K562 (cell line): ENCODE measurements at regions not wholly inside any gene's neighbourhood (a gene's known extent, or its start where the extent isn't known, plus 50 kb on each side); places are given as distances from the start of the nearest gene placed in this dataset.

Source experiments
- ATAC-seq: fragments of 200-7000 bp; cut with Tn5 transposase; 3 replicates; pipeline ENCODE4 v1.9.1; 2020; ENCODE audit warnings: moderate library complexity
- BruUV-seq: library from RNA; stranded (reverse); fragments of 400-500 nt; replicated peaks from 2 replicates; lab custom pipeline; 2021; lab: Mats Ljungman, UMichigan
- CTCF ChIA-PET: fragments of 300-600 bp; formaldehyde crosslinking; extraction: SDS; loops from one replicate; lab custom pipeline; 2021; ENCODE audit warnings: low intra/inter-chr PET ratio; lab: Yijun Ruan, JAX
- POLR2A ChIA-PET: fragments of 300-600, 350-650 bp; sonication (Branson Sonifier 250); formaldehyde crosslinking; extraction: SDS; loops from one replicate; lab custom pipeline; 2021; ENCODE audit warnings: antibody characterized with exemption, inconsistent platforms; lab: Yijun Ruan, JAX
- DNase-seq, 4 experiments: peaks; one replicate each; pipeline versions ENCODE4 v3.0.0 to v3.0.0-alpha.2; 2011 to 2018; ENCODE audit warnings: low spot score in 3 of 4, mixed read lengths in 3 of 4; ENCODE audit errors: extremely low read depth in 1 of 4
- FAIRE-seq: peaks from 2 replicates; lab custom pipeline; 2011; peaks lifted over from hg19 to GRCh38; lab: Jason Lieb, UNC
- H2AFZ ChIP-seq: 2 replicates; pipeline ENCODE4 v1.6.0; 2011; ENCODE audit warnings: low read depth, low read length, control low read depth, inconsistent platforms
- H3K27ac ChIP-seq: fragments of 200-600 bp; 3 replicates; pipeline ENCODE4 v1.8.0; 2011; ENCODE audit warnings: low read depth, mild to moderate bottlenecking, control low read depth, inconsistent platforms, low read length, moderate library complexity, mixed read lengths; ENCODE audit errors: extremely low read depth
- H3K27me3 ChIP-seq, 2 experiments: fragments of 300-600 bp in 1 of 2; 2 replicates in 1 of 2; 3 replicates in 1 of 2; pipeline versions ENCODE4 v1.6.0 to v1.8.0; 2011; ENCODE audit warnings: inconsistent platforms in 2 of 2, low read length in 2 of 2, mild to moderate bottlenecking in 1 of 2, mixed read lengths in 1 of 2, moderate library complexity in 1 of 2; ENCODE audit not compliant: control insufficient read depth in 2 of 2, insufficient read depth in 2 of 2
- H3K36me3 ChIP-seq: fragments of 300-600 bp; 3 replicates; pipeline ENCODE4 v1.8.0; 2011; ENCODE audit warnings: mild to moderate bottlenecking, low read length, inconsistent platforms; ENCODE audit not compliant: control insufficient read depth, insufficient read depth
- H3K4me1 ChIP-seq, 2 experiments: fragments of 200-600 bp in 1 of 2; replicated peaks in 1 of 2; 2 replicates in 1 of 2; 3 replicates in 1 of 2; pipeline versions ENCODE4 v1.5.1 to v1.8.0; 2011; ENCODE audit warnings: inconsistent platforms in 2 of 2, low read length in 2 of 2, mild to moderate bottlenecking in 1 of 2, mixed read lengths in 1 of 2, moderate library complexity in 1 of 2; ENCODE audit not compliant: control insufficient read depth in 2 of 2, insufficient read depth in 2 of 2
- H3K4me2 ChIP-seq: 2 replicates; pipeline ENCODE4 v1.6.1; 2011; ENCODE audit warnings: low read length, control low read depth, inconsistent platforms, mixed read lengths; ENCODE audit not compliant: insufficient read depth
- H3K4me3 ChIP-seq: fragments of 200-600 bp; sonication (generic), shearing (Covaris generic); 2 replicates; pipeline ENCODE4 v1.5.1; 2016; ENCODE audit warnings: control low read depth, inconsistent platforms
- H3K79me2 ChIP-seq: fragments of 200-600 bp; 3 replicates; pipeline ENCODE4 v1.8.0; 2011; ENCODE audit warnings: low read length, inconsistent platforms; ENCODE audit not compliant: control insufficient read depth, insufficient read depth
- H3K9ac ChIP-seq, 2 experiments: 2 replicates each; pipeline versions ENCODE4 v1.6.0 to v1.6.1; 2011; ENCODE audit warnings: low read depth in 2 of 2, low read length in 2 of 2, control low read depth in 1 of 2, inconsistent platforms in 1 of 2, mild to moderate bottlenecking in 1 of 2, mixed read lengths in 1 of 2; ENCODE audit not compliant: insufficient read depth in 1 of 2
- H3K9me1 ChIP-seq: one replicate; pipeline ENCODE4 v1.6.0; 2011; ENCODE audit warnings: inconsistent platforms, mild to moderate bottlenecking, low read length, moderate library complexity; ENCODE audit not compliant: control insufficient read depth, insufficient read depth
- H3K9me3 ChIP-seq: replicated peaks from 2 replicates; pipeline ENCODE4 v1.5.1; 2011; ENCODE audit warnings: low read depth, low read length, inconsistent platforms; ENCODE audit not compliant: control insufficient read depth, insufficient read depth
- H4K20me1 ChIP-seq: replicated peaks from 2 replicates; pipeline ENCODE4 v1.6.1; 2011; ENCODE audit warnings: low read length, inconsistent platforms, mixed read lengths; ENCODE audit not compliant: control insufficient read depth, insufficient read depth
- CTCF ChIP-seq, 3 experiments: IDR thresholded peaks in 2 of 3; conservative IDR thresholded peaks in 1 of 3; 2 replicates each; pipeline ENCODE4 v1.5.1; 2011 to 2012; ENCODE audit warnings: low read length in 3 of 3, mild to moderate bottlenecking in 3 of 3, control low read depth in 2 of 3, improper control_type of control experiment in 1 of 3, inconsistent platforms in 1 of 3, low read depth in 1 of 3, mixed read lengths in 1 of 3, moderate library complexity in 1 of 3; ENCODE audit not compliant: insufficient read depth in 2 of 3
- E2F5 ChIP-seq: sonication (generic); formaldehyde crosslinking; IDR thresholded peaks from 2 replicates; pipeline ENCODE4 v1.8.0; 2022; ENCODE audit warnings: mild to moderate bottlenecking, missing genetic modification reagents
- RAD21 ChIP-seq, 2 experiments: fragments of 250-450 bp in 1 of 2; fragments of 450-650 bp in 1 of 2; sonication (Bioruptor Pico) in 1 of 2; formaldehyde crosslinking in 1 of 2; IDR thresholded peaks in 1 of 2; conservative IDR thresholded peaks in 1 of 2; 2 replicates each; pipeline versions ENCODE4 v1.4.0 to v1.8.0; 2020 to 2022; ENCODE audit warnings: mild to moderate bottlenecking in 2 of 2, moderate library complexity in 1 of 2
- WGBS: fragments of 100-300 bp; shearing (Covaris generic); methylation state at CpG from one replicate; pipeline ENCODE4 v1.1.6; 2016; ENCODE audit warnings: low coverage, mixed read lengths; ENCODE audit not compliant: insufficient coverage; ENCODE audit errors: missing lambda C conversion rate; 5-methylcytosine and 5-hydroxymethylcytosine counted together
- in situ Hi-C: fragments of 300-500 bp; cut with MboI; formaldehyde crosslinking; loops from 4 replicates; pipeline ENCODE4 v1.15.0; 2018; ENCODE audit warnings: inconsistent platforms, mixed read lengths
- intact Hi-C: fragments of 100-400 bp; cut with micrococcal nuclease; formaldehyde crosslinking; loops from 2 replicates; pipeline ENCODE4 v1.14.2; 2022

- intact Hi-C loops (no loop called here), in situ Hi-C loops (no loop called here)
- ATAC-seq (no peak), FAIRE-seq (no peak), DNase-seq (no peak)
- Histone ChIP-seq H3K79me2 (no peaks in the 10 kb centered on the region), H3K9ac (no peak overlapping the region), H3K27me3 (no peaks in the 10 kb centered on the region), H3K9me3 (no peaks in the 10 kb centered on the region), H3K4me3 (no peak overlapping the region), H3K4me2 (no peak overlapping the region), H4K20me1 (no peaks in the 10 kb centered on the region), H3K27ac (no peak overlapping the region), H3K9me1 (no peaks in the 10 kb centered on the region), H2AFZ (no peak overlapping the region), H3K36me3 (no peaks in the 10 kb centered on the region), H3K4me1 (no peaks in the 10 kb centered on the region)
- 3% methylated on average over 4 of the region's 4 CpGs for WGBS
- CTCF ChIA-PET = no interaction called here
- no TSS peak for BruUV-seq
- POLR2A ChIA-PET = no interaction called here
- TF ChIP-seq RAD21 (CRISPR knock-in tag; conservative IDR thresholded peaks at IDR 0.05 in 1 of 2, IDR thresholded peaks at IDR 0.05 in 1 of 2) (peak in 1 of 2 experiments; percentile 56; a peak in 2 of 4 replicates), E2F5 (CRISPR knock-in tag) (no peak), CTCF (IDR thresholded peaks at IDR 0.05 in 2 of 3, conservative IDR thresholded peaks at IDR 0.05 in 1 of 3; ENCODE audit: insufficient read depth in 2 of 3, low read depth in 1 of 3, low read length in 3 of 3) (0 out of 6 replicates have a peak, but pooled peaks of 1 of the 3 experiments have one; percentile 9)
- TF ChIP-seq, all 486 proteins: peak for 2
Measured at GRCh38 chr6:82616386-82617028, 252.9 kb downstream of the TPBG start.
